ENCODE measurements at regions not wholly inside any gene's neighbourhood (a gene's known extent, or its start where the extent isn't known, plus 50 kb on each side); places are given as distances from the start of the nearest gene placed in this dataset.

DNA sequence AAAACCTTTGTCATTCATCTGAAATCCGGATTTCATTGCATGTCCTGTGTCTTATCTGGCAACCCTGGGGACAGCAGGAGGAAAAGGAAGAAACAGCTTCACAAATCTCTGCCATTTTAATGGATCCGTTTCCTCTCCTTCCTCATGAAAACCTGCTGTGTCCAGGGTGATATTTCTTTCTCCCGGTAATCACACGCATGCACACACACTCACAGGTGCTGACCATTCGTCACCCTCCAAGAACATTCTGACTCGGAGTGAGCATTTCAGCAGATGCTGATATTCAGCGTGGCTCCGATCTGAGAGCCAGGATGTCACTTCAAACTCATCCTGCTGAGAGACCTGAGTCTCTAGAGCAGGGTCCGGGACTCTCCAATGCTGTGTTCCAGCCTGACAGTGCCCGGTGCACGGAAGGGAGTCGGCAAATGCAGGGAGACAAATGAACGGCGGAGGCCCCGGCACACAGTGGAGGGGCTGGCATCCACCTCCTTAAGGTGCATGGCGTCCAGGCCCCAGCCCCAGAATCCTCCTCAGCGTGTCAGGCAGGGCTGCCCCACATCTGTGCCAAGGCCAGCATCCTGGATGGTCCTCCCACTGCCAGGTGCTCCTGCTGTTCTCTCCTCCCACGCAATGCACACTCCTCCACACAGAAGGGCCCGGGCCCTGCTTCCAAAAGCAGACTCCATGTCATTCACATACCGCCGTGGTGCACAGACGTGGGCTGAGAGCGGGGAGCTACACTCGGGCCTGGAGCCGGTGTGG lies 70.7 kb downstream of the RBFOX3 start:
- DNase-seq = no peak

DNA sequence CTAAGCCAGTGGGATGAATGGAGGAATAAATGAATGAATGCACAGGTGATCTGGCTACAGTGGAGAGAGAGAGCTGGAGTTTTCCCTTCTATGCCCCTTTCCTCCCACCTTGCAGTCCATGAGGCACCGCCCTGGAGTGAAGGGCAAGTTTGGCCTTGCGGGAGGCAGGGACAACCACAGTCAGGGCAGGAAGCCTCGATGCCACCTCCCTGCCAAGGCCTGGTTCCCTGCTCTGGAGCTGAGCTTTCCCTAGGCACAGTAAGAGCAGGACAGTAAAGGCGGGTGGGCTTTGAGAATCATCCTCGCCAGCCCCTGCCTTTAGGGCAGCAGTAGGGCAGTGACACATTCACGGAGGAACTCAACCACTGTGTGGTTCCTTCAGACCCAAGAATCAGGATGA lies 72.6 kb downstream of the RBFOX3 start:
- DNase-seq = no peak

DNA sequence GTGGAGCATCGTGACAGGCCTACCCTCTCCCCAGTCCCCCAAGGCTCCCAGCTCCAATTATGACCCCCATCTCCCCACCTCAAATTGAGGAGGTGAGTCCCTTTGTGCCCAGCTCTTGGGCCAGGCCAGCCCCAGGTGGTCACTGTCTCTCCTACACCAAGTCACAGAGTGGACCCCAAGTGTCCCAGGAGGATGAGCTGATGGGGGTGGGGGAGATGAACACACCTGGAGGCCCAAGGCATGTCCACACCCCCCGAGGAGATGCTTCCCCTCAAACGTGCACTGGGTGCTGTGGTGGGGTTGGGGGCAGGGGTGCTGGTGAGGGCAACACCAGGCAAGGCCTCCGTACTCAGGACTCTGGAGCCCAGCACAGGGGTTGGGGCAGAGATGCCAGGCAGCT lies 73.2 kb downstream of the RBFOX3 start:
- DNase-seq = no peak

DNA sequence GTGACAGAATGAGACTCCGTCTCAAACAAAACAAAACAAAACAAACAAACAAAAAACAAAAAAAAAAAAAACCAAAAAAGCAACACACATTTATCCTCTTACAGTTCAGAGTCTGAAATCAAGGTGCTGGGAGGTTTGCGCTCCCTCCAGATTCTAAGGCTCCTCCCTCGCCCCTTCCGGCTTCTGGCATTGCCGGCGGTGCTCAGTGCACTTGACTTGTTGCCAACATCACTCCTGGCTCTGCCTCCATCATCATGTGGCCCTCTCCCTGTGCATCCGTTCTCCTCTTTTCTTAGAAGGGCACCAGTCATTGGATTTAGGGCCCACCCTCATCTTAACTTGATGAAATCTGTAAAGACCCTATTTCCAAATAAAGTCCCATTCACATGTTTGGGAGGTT lies 73.8 kb downstream of the RBFOX3 start:
- no peak for DNase-seq

DNA sequence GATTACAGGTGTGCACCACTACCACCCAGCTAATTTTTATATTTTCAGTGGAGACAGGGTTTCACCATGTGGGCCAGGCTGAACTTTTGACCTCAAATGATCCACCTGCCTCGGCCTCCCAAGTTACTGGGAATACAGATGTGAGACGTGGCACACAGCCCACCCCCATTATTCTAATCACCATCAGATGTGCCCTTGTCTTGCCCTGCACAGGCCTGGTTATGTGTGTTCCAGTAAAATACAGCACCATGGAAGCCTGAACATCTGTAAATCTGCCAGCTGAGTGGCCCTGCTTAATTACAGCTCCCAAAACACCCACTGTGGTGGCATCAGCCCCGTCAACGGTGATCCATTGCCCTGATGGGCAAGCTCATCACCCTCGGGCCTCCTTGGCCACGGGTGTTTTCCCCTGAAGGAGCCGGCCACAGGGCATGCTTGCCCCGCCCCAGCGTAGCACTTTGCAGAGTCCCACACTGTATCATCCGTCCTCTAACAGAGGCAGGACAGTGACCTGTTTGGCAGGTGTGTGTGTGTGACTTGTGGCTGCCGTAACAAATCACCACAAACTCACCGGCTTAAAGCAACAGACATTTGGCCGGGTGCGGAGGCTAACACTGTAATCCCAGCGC lies 74.5 kb downstream of the RBFOX3 start:
- no peak for DNase-seq

DNA sequence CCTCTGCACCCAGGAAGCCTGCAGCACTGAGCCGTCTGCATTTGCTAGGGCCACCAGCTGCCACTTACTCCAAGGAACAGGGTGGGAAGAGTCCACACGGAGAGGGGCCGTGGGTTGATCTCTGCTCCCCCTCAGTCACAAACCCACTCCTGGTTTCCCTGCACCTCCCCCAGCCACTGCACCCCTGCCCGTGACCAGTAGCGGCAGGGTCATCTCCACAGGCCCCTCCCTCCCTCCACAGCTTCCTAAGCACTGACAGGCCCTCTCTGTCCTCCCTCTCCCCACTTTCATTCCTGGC lies 75.2 kb downstream of the RBFOX3 start:
- no peak for DNase-seq

DNA sequence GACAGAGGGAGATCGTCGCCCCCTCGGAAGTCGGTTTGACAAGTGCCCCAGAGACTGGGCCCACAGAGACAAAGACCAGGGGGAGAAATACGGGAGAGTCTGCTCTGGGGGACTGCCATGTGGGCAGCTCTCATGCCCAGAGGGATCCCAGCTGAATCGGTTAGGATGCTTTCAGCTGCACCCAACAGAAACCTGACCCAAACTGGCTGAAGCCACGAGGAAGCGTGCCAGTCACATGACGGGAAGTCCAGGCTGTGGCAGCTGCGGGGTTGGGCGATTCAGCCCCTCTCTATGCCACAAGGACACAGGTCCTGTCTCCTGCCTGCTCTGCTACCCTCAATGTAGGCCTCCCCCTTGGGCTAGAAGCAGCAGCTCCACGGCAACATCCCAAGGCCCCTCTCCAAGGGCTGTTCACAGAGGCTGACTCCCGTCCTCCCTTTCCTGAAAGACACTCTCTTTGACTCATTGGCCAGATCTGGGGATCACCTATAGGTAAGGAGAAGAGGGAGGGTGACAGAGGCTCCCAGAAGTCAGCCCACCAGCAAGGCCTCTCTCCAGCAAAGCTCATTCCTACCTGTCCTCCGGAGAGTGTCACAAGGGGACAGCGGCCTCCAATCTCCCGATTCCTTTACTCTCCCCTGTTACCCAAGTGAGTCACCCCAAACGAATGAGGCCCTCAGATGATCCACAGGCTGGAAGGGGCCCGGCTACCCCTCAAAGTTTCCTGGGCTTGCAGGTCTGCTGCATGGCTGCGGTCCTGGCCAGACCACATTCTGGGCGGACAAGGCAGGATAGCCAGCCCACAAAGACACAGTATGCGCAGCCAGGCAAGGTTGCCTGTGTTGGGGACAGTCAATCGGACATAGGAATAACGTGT lies 75.8 kb downstream of the RBFOX3 start:
- no peak for DNase-seq

DNA sequence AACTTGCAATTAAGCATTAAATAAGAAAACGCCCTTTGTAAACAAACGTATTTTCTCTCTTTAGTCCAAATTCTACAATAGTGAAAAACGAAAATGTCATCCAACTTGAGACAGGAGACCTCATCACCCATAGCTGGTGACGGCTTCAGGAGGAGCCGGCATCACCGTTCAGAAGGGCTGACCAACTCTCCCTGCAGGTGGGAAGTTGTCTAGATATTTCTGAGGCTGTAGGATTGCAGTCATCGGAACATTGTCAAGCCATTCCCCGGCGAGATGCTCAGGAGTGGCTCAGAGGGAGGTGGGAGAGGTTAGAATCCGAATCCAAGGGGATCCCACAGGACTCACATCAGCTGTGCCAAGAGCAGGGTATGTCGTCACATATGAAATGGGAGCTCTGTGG lies 76.7 kb downstream of the RBFOX3 start:
- no peak for DNase-seq

DNA sequence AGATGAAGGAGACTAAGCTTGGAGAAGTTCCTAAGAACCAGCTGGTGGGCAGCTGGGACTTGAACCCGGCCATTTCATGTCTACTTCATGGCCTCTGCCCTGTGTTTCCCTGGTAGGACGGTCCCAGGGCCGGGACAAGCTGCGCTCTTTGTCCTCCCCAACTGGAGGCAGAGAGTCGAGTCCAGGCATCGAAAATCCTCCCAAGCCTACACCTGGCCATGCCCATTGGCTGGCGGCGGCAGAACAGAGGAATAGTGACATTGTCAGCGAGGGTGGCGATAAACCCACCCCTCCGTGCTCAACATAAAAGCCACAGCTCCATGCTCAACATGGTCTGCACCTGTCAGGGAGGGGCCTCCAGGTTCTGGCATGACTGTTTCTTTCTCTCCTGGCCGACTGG lies 77.7 kb downstream of the RBFOX3 start:
- no peak for DNase-seq

DNA sequence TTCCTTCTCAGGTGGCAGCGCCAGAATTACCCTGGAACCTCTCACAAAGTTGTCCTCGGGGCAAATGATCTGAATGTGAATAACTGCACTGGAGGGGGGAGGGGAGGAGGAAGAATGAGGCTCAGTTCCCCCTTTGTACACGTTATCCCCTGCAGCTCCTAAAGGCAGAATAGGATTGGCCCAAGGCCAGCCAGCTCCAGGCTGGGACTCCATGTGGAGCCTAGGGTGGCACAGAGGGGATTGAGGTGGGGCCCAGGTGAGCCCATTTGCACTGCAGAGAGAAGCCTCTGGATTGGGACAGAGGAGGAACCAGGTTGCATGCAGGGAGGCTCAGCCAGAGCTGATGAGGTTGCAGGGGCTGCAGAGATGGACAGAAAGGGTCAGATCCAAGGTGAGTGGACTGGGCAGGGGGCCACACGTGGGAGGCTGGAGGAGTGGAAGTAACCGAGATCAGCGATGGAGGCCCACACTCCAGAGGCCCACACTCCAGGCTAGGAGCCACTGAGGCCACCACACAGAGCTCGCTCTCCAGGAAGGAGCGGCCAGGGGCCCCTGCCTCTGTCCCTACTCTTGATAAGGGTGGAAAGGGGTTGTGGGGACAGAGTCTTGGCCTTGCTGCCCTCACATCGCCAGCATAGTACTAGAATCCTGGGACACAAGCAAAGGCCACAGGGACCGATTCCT lies 78.6 kb downstream of the RBFOX3 start:
- no peak for DNase-seq

DNA sequence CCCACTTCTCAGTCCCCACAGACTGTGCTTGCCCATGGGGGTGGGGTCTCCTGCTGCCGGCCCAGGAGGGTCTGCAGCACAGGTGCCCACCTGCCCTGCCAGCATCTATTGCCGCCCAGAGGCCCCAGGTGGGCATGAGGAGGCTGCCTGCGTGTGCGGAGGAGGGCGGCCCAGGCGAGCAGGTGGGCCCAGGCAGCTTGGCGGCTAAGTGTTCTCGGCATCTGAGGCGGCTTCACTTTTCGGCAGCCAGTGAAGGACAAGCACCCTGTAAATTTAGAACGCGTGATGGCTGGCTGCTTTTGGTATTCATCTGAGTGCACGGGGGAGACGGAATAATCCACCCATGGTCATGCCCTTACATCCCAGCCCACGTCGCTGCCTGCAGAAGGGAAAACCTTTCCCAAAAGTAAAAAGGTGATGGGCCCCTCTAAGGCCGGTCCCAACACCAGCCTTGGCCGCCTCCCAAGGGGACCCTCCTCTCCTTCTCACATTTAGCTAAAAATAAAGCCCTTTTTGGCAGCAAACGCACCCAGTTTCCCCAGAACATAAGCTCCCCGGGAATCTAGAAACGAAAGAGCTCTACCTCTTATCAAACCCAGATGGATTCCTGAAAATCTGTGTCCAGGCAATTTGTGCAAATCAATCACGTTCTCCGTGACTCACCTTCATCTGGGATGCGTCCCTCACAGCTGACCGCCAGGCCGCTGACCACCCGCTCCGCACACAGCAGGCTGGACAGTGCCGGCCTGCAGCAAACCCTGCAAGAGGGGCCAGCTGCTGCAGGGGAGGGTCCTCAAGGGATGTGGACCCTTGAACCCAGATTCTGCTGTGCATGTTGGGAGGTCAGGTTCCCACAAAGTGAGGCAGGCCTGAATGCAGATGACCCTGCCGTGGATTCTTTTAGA lies 79.4 kb downstream of the RBFOX3 start:
- no peak for DNase-seq

DNA sequence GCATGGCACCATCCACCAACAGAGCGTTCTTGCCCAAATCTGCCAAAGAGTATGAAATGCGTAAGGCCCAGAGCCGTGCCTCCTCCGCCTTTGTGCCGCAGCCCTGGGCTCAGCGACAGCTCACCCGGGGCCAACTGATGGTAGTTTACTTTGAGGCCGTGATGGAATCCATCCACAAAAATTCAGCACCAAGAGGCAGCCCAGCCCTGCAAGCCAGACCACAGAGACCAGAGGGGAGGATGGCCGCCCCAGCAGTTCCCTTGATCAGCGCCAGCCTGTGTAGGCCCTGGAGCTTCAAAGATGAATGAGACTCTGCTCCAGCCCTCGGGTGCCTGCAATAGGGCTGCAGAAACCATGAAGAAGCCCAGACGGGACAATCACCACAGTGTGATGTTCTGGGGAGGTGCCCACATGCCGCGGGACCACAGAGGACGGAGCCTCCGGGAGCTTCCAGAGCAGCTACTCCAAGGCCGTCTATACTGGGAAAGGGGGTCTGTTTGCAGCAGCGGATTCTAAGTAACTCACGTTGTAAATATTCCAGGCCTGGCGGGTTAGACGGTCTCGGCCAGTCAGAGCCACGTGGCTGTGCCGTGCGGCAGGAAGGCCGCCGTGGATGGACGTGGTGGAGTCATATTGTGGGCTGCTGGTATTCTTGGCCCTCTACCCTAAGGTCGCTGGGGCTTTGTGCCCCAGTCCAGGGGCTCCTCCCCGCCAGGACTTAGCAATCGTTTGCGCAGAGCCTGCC lies 80.3 kb downstream of the RBFOX3 start:
- DNase-seq = no peak

DNA sequence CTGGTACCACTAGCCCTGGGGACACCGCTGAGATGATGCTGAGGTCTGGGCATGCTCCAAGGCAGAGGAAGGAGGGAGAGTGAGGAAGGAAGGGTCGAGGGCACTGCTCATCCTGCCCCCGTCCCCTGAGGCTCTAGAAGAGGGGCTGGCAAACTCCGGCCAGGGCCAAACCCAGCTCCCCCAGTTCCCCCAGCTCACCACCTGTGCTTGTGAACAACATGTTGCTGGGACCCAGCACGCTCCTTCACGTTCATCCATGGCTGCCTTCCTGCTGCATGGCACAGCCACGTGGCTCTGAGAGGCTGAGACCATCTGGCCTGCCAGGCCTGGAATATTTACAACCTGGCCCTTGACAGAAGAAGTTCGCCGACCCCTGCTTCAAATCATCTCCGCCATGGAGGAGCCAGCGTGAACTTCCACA lies 81.2 kb downstream of the RBFOX3 start:
- DNase-seq = no peak

DNA sequence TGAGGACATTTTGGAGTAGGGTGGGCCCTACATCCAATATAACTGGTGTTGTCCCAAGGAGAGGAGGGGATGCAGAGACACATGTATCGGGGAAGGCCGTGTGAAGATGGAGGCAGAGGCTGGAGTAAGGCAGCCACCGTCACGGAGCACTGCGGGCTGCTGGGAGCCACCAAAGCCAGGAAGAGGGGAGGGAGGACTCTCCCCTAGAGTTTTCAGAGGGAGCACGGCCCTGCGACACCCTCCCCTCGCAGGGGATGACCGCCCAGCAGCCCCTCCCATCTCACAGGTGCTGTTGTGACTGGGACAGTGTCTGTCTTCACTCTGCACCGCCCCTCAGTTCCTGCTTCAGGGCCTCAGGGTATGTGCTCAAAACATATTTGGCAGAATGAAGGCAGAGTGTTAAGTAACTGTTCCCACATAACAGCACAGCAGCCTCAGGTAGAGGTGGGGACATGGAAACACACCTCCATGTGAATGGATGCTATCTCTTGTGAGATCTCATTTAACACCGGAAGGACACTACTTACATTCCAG lies 82.2 kb downstream of the RBFOX3 start:
- DNase-seq = no peak

DNA sequence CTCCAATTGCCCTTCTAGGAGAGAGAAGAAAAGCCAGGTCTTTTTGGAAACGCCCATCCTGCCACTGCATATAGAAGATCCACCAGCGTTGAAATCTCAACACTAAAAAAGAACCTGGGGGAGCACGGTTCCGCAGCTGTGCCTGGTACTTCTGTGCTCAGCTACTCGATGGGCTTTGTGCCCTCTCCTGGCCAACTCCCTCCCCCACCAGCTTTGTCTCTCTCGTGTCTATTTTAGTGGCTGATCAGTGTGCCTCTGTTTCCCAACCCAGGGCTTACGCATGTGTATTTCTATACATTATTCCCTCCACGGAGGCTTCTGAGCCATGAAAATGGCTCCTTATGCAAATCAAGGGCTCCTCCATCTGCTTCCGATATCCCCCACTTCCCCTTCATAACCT lies 83.5 kb downstream of the RBFOX3 start:
- DNase-seq = no peak

DNA sequence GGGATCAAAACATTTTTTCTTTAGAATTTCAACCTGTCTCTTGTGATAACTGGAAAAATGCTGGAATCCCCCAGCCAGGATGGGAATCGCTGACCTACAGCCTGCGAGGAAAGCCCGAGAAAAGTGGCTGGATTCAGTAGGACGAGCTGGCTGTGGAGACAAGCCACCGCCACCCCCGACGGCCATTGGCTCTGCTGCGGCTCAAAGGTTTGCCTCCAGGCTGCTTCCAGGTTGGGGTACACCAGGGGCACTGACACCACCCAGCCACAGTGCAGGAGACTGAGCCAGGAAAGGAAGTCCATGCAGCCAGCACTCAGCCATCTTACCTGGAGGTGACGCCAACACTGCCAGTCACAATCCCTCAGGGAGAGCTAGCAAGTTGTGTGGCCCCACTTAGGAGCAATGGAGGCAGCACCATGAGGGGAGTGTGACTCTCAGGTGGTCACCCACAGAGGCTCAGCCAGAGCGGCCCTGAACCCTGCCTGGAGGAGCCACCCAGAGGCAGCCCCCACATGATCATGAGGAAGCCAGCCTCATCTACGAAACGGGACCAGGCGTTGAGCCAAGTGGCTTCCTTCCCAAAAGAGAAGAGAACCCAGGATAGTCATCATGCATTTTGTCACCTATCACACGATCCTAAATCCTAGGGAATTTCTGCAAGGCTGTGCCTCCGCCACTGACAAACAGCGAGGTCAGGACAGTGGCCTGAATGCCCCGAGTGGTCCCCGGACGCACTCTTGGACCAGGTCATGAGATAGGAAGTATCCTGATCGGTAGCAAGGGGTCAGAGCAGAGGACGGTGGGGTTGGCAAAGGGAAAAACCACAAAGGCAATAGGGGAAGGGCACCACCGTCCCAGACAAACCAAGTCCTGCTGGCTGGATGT lies 84.8 kb downstream of the RBFOX3 start:
- no peak for DNase-seq

DNA sequence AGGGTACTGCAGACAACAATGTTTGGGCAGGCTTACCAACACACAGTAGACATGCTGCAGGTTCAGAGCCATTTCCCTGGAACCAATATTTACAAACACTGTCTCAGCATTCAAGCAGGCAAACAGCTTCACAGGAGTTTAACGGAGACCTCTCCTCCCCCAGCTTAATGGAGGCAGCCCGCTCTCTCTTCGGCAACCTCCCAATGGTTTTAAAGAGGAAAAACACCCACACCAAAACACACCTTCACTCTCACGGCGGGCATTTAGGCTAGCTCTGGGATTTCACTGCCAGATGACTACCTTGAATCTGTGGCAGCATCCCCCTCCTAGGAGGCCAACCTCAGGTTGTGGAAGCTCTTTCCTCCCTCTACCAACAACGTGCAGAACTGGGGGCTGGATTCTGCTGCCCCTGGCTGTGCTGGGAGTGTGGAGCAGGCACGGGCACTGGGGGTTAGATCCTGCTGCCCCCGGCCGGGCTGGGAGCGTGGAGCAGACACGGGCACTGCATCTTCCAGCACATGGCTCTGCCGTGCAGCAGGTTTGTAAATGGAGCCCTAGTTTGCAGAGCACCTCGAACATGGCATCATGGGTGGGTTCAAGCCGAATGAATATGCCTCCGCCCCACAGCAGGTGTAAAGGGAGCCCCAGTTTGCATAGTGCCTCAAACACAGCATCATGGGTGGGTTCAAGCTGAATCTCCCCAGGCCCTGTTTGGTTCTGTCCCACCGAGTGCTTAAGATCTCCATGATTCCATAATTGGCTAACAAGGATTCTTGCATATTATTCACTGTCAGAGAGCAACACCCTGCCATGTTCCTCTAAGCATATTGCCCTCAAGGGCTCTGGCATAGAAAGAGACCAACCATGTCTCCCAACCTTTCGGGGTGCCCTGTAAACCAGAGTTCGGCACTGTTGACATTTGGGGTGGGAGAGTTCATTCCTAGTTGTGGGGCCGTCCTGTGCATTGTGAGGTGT lies 86.4 kb downstream of the RBFOX3 start:
- no peak for DNase-seq

DNA sequence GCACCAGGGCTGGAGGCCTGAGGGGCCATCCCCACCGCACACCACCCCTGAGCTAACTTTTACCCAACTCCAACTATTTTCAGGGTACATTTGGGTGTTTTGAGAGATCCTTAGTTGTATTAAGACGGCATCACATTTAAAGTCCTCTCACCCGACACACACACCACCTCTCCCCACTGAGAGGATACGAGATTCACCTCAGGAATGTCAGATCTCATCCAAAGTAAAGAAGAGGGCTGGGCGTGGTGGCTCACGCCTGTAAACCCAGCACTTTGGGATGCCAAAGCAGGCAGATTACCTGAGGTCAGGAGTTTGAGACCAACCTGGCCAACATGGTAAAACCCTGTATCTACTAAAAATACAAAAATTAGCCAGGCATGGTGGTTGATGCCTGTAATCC lies 88.4 kb downstream of the RBFOX3 start:
- no peak for DNase-seq
